HG03175 (cell line): ENCODE measurements at regions not wholly inside any gene's neighbourhood (a gene's known extent, or its start where the extent isn't known, plus 50 kb on each side); places are given as distances from the start of the nearest gene placed in this dataset.
"Not testable (repeated sequence)": the region's sequence is repeated elsewhere in the genome, so short reads cannot be mapped to it uniquely, and the experiment has no call there.

ENCODE experiments used
- ATAC-seq: cut with Tn5 transposase; IDR thresholded peaks from one replicate; pipeline ENCODE4 v1.9.1; 2021; ENCODE audit warnings: mild to moderate bottlenecking, moderate library complexity; ENCODE audit not compliant: unreplicated experiment

GRCh38 chr4:104002318-104002717 is 282.5 kb upstream of the TACR3 start:
- not testable (repeated sequence) for ATAC-seq

GRCh38 chr4:103998756-103999155 is 279.0 kb upstream of the TACR3 start:
- no peak for ATAC-seq

- no peak for ATAC-seq
These were observed 276.9 kb upstream of the TACR3 start for GRCh38 chr4:103996637-103997036.

DNA sequence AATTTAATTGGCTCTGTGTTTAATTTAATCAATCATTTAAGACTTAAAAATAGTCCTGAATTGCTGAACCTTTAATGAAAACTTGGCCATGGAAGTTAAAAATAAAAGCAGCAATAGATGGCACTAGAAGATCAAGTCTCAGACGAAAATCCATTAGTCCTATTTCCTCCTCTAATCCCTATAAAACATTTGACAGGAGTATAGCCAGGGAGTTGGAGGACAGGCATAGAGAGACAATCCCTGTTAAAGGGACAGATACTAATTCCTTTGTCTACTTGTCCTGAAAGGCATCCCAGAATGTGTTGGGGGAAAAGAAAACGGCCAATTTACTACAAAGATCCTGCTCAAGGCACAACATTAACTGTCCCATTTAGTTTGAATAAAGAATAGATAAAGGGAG is 276.3 kb upstream of the TACR3 start:
- no peak for ATAC-seq

DNA sequence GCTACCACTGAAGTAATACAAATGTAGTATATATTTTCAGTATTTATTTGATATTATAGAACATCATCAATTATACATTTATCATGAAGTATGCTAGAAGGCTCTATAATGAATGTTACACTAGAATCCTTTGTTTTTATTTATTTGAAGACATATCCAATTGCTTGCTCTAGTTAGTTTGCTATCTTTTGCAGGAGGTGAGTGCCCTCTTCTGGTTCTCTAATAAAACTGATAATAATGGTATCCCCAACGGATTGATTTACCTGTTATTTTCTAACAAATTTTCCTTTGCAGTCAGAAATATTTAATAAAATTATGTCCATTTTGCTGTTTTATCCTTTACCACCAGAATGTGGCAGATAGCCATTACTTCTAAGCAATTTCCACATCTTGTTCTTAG is 274.3 kb upstream of the TACR3 start:
- no peak for ATAC-seq

- ATAC-seq = no peak
These were observed 262.7 kb upstream of the TACR3 start for GRCh38 chr4:103982454-103982853.

DNA sequence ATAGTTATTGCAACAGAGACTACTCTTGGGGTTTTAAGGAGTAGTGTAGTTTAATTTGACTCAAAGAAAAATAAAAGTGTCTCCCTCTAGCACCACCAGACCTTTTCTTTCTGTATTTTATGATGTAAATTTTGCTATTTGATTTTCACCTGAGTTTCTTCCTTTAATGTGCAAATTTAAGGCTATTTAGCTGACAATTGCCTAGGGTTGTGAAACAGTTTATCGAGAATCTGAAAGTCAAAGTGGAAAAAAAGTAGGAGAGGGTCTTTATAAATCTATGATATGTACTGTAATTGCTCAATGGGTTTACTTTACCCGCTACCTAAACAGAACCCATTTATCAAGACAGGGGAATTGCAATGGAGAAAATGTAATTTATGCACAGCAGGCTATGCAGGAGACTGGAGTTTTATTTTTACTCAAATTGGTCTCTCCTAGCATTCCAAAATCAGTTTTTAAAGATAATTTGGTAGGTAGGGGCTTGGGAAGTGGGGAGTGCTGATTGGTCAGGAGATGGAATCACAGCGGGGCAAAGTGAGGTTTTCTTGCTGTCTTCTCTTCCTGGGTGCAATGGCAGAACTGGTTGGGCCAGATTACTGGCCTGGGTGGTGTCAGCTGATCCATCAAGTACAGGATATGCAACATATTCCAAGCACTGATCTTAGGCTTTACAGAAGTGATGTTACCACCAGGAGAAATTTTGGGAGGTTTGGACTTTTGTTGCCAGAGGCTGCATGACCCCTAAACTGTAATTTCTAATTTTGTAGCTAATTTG is 228.6 kb upstream of the TACR3 start:
- ATAC-seq = no peak

DNA sequence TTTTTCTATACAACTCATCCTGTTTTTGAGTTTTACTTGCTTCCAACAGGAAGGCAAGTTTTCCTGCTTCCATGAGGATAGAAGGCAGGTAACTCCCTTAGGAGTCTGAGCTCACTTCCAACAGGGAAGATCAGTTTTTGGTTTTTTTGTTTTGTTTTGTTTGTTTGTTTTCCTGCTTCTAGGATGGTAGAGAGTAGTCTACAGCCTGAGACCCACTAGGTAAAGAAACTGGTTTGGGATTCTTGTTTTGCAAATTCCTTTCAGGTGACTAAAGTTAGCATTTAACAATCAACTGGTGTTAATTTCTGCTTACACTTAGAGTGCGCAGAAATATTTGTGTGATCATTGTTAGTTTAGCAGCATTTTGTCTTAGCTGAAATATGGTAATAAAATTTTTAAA is 227.8 kb upstream of the TACR3 start:
- ATAC-seq = no peak

DNA sequence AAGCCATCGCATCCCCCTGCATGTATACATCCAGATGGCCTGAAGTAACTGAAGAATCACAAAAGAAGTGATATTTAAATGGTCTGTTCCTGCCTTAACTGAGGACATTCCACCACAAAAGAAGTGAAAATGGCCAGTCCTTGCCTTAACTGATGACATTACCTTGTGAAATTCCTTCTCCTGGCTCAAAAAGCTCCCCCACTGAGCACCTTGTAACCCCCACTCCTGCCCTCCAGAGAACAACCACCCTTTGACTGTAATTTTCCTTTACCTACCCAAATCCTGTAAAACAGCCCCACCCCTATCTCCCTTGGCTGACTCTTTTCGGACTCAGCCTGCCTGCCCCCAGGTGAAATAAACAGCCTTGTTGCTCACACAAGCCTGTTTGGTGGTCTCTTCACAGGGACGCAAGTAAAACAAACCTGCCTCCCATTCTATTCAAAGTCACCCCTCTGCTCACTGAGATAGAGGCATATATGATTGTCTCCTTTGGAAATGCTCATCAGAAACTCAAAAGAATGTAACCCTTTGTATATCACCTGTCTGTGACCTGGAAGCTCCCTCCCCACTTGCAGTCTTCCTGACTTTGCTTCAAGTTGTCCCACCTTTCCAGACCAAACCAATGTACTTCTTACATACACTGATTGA is 227.0 kb upstream of the TACR3 start:
- not testable (repeated sequence) for ATAC-seq

DNA sequence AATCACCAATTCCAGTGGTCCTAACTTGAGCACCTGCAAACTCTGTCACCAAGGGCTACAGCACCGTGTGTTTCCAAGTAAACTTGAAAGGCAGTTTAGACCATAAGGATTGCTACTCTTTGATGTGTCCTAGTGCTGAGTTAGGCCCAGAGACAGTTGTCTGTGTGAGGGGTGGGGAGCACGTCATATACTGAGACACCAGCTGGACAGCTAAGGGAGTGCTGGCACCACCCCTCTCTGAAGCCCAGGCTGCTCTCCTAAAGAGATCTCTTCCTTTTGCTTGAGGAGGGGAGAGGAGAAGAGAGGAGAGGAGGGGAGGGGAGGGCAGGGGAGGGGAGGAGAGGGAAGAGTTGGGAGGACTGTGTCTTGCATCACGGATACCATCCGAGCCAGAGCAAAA is 218.7 kb upstream of the TACR3 start:
- no peak for ATAC-seq

DNA sequence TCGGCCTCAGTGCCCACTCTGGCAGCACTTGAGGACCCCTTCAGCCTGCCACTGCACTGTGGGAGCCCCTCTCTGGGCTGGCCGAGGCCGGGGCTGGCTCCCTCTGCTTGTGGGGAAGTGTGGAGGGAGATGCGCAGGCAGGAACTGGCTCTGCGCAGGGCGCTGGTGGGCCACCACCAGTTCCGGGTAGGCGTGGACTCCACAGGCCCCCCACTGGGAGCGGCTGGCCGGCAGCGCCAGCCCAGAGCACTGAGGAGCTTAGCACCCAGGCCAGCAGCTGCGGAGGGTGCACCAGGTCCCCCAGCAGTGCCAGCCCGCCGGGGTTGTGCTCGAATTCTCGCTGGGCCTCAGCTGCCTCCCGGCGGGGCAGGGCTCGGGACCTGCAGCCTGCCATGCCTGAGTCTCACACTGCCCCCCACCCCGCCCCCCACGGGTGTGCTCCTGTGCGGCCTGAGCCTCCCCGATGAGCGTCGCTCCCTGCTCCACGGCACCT is 216.9 kb upstream of the TACR3 start:
- no peak for ATAC-seq

GRCh38 chr4:103934178-103934789 is 214.5 kb upstream of the TACR3 start:
- peak; percentile 85 for ATAC-seq

GRCh38 chr4:103928370-103928769 is 208.6 kb upstream of the TACR3 start:
- ATAC-seq = peak; percentile 44

DNA sequence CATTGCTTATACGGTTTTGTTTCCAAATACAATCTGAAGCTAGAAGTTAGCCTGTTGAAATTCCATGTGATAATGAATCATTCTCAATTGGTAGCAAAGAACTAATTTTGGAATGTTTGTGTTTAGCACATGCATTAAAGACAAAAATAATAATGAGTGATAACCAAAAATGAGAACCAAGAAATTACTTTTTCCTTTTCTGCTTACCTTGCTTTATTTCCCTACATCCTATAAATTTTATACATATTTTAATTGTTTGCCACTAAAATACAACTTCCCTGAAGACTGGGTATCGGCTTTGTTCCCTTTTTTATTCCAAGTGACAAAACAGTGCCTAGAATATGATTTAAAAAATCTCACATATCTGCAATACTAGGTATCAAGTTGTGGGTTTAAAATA is 203.8 kb upstream of the TACR3 start:
- no peak for ATAC-seq

- no peak for ATAC-seq
These were observed 198.4 kb upstream of the TACR3 start for GRCh38 chr4:103918214-103918613.

- ATAC-seq = peak; percentile 93
These were observed 195.6 kb upstream of the TACR3 start for GRCh38 chr4:103915224-103915869.

DNA sequence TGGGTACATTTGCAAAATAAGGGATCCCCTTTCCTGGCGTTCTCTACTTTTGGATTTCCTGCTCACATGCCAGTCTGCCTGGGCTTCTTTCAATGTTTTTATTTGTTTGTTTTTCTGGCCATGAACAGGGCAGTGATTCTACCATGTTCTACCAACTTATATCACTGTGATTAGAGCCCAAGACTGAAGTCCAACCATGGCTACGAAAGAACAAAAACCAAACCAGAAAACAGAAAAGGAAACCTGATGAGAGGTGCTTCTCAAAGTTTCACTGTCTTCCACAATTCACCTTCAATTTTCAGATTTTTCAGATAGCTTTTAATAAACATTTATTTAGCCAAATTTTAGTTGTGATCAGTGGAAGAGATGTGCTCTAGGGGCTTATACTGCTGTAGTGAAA is 187.6 kb upstream of the TACR3 start:
- ATAC-seq = no peak

GRCh38 chr4:103904123-103904522 is 184.3 kb upstream of the TACR3 start:
- ATAC-seq = no peak

- ATAC-seq = no peak
These were observed 182.9 kb upstream of the TACR3 start for GRCh38 chr4:103902730-103903129.

DNA sequence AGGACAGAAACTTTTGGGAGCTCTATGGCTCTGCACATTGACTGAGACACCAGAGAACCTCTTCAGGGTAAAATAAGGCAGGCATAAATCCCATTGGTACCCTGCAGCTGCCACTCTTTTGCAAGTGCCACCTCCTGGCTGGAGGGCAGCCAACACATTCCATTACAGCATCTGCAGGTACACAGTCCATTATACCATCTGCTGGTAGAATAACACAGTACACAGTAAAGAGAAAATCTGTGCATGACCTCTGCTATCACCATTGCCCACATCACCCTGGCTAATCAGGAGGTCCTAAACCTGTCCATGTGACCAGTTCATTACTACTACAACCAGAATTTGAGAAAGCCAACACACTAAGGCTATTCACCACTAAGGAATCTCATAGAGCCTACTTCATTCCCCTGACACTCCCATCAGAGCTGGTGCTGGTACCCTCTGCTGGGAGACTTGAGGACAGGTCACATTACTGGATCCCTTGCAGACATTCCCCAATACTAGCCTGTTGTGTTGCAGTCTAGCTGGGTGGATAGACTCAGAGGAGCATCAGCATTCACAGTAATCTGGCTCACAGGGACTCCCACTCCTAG is 176.2 kb upstream of the TACR3 start:
- no peak for ATAC-seq

DNA sequence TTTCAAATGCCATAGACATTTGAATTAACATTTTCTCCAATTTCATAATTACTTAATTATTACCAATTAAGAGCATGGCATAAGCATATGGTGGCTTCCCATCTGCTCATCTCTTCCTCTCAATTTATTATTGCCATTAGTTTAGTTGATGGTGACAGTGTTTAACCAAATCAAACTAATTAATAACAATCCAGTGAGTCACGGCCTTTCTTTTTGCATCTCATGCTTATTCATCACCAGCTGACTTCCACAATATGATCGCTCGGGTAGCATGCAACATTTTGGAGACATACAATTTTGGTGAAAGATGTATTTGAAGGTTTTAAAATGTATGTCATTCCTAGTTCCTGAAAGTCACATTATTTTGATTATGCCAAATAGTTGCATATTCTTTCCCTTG is 172.8 kb upstream of the TACR3 start:
- ATAC-seq = no peak
